Parathyroid adenoma (tissue), 2 donors: ENCODE measurements at regions not wholly inside any gene's neighbourhood (a gene's known extent, or its start where the extent isn't known, plus 50 kb on each side); places are given as distances from the start of the nearest gene placed in this dataset.

ENCODE experiments used
- H2AFZ ChIP-seq: fragments of 300-600 bp; sonication (generic); one replicate; pipeline ENCODE4 v1.7.0; 2017; ENCODE audit warnings: antibody characterized with exemption, mild to moderate bottlenecking
- H3K27ac ChIP-seq: fragments of 300-600 bp; sonication (generic); one replicate; pipeline ENCODE4 v1.7.0; 2017
- H3K27me3 ChIP-seq: fragments of 300-600 bp; sonication (generic); one replicate; pipeline ENCODE4 v1.7.0; 2017; ENCODE audit warnings: low read length; ENCODE audit not compliant: control insufficient read depth, insufficient read depth
- H3K36me3 ChIP-seq: fragments of 300-600 bp; sonication (generic); one replicate; pipeline ENCODE4 v1.7.0; 2017; ENCODE audit warnings: low read length; ENCODE audit not compliant: control insufficient read depth, insufficient read depth
- H3K4me1 ChIP-seq: fragments of 300-600 bp; sonication (generic); one replicate; pipeline ENCODE4 v1.7.0; 2017; ENCODE audit warnings: control low read depth
- H3K4me2 ChIP-seq: fragments of 300-600 bp; sonication (generic); one replicate; pipeline ENCODE4 v1.7.0; 2017; ENCODE audit warnings: low read length
- H3K4me3 ChIP-seq: fragments of 300-600 bp; sonication (generic); one replicate; pipeline ENCODE4 v1.7.0; 2017; ENCODE audit warnings: low read depth, low read length
- H3K79me2 ChIP-seq: fragments of 300-600 bp; sonication (generic); one replicate; pipeline ENCODE4 v1.7.0; 2017; ENCODE audit warnings: control low read depth
- H3K9ac ChIP-seq: fragments of 300-600 bp; sonication (generic); one replicate; pipeline ENCODE4 v1.7.0; 2017; ENCODE audit warnings: mild to moderate bottlenecking
- H3K9me3 ChIP-seq: fragments of 300-600 bp; sonication (generic); one replicate; pipeline ENCODE4 v1.7.0; 2017; ENCODE audit warnings: low read length; ENCODE audit not compliant: control insufficient read depth
- TF ChIP-seq, protein P1 (sequence below): fragments of 300-600 bp; sonication (generic); IDR thresholded peaks from one replicate; pipeline ENCODE4 v1.7.0; 2017; ENCODE audit warnings: antibody characterized with exemption, mild to moderate bottlenecking
- donor health status: primary hyperparathyroidism.

DNA sequence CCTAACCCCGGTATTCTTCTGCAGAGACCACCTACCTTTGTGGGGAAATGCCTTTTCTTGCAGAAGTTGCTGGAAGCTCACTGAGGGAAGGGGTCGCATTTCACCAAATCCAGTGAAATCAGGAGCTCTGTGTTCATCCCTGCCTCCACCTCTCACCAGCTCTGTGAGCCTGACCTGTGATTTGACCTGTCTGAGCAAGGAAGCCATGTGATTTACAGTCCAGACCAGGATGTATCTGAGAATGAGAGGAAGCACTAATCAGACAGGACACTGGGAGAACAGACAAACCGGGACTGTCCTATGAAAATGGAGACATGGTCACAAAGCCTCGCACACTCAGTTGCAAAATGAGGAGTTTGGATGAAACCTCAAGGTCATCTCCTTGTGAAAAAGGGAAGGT lies 285.4 kb downstream of the BCL11A start:
- Histone ChIP-seq H3K4me2 (no peak overlapping the region), H3K27ac (no peak overlapping the region), H3K27me3 (no peaks in the 10 kb centered on the region), H2AFZ (no peak overlapping the region), H3K4me1 (no peaks in the 10 kb centered on the region), H3K9ac (no peak overlapping the region), H3K36me3 (no peaks in the 10 kb centered on the region), H3K79me2 (no peaks in the 10 kb centered on the region), H3K9me3 (no peaks in the 10 kb centered on the region), H3K4me3 (no peak overlapping the region)
- TF ChIP-seq, protein P1, sequence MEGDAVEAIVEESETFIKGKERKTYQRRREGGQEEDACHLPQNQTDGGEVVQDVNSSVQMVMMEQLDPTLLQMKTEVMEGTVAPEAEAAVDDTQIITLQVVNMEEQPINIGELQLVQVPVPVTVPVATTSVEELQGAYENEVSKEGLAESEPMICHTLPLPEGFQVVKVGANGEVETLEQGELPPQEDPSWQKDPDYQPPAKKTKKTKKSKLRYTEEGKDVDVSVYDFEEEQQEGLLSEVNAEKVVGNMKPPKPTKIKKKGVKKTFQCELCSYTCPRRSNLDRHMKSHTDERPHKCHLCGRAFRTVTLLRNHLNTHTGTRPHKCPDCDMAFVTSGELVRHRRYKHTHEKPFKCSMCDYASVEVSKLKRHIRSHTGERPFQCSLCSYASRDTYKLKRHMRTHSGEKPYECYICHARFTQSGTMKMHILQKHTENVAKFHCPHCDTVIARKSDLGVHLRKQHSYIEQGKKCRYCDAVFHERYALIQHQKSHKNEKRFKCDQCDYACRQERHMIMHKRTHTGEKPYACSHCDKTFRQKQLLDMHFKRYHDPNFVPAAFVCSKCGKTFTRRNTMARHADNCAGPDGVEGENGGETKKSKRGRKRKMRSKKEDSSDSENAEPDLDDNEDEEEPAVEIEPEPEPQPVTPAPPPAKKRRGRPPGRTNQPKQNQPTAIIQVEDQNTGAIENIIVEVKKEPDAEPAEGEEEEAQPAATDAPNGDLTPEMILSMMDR, result no peak

DNA sequence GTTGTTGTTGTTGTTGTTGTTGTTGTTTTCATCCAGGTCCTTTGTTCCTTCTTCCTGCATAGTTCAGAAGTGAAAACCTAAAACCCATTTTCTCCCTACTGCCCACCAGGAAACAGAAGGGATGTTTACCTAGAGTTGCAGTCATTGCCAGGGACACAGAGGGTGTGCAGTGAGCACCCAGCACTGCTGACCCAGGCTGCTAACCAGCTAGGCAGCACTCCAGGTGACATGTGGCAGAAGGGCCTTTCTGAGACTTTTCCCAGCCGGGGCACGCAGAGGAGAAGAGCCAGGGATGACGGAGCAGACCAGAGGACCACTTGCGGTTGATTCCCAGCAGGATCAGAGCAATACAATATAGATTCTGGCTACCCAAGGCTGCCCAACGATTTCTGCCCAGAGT lies 286.3 kb downstream of the BCL11A start:
- Histone ChIP-seq H3K79me2 (no peaks in the 10 kb centered on the region), H3K4me2 (no peak overlapping the region), H3K4me1 (no peaks in the 10 kb centered on the region), H3K9ac (no peak overlapping the region), H3K4me3 (no peak overlapping the region), H3K27ac (no peak overlapping the region), H3K9me3 (no peaks in the 10 kb centered on the region), H3K36me3 (no peaks in the 10 kb centered on the region), H2AFZ (no peak overlapping the region), H3K27me3 (no peaks in the 10 kb centered on the region)
- TF ChIP-seq, protein P1, result no peak

DNA sequence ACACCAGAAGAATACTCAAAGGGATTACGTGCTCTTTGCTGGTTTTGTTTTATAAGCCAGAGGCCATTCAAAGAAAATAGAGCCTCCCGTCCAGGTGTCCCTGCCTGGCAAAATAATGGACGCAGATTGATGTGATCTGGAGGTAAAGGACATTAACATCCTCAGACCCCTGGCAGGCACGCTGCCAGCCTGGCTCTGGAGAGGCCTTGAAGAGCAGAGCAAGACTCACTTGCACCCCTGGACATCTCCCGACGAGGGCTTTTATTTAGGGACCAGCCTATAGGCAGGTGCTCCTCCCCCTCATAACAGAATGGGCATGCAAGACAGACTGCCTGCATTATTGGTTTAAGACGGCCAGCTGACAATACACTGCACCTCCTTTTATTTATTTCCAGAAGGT lies 291.3 kb downstream of the BCL11A start:
- H3K9ac ChIP-seq, result no peak overlapping the region
- H3K36me3 ChIP-seq, result no peaks in the 10 kb centered on the region
- H3K79me2 ChIP-seq, result no peaks in the 10 kb centered on the region
- H3K4me1 ChIP-seq, result no peaks in the 10 kb centered on the region
- TF ChIP-seq, protein P1, result no peak
- H3K4me3 ChIP-seq, result no peak overlapping the region
- no peak overlapping the region for H3K4me2 ChIP-seq
- no peak overlapping the region for H2AFZ ChIP-seq
- no peaks in the 10 kb centered on the region for H3K9me3 ChIP-seq
- no peak overlapping the region for H3K27ac ChIP-seq
- no peaks in the 10 kb centered on the region for H3K27me3 ChIP-seq

DNA sequence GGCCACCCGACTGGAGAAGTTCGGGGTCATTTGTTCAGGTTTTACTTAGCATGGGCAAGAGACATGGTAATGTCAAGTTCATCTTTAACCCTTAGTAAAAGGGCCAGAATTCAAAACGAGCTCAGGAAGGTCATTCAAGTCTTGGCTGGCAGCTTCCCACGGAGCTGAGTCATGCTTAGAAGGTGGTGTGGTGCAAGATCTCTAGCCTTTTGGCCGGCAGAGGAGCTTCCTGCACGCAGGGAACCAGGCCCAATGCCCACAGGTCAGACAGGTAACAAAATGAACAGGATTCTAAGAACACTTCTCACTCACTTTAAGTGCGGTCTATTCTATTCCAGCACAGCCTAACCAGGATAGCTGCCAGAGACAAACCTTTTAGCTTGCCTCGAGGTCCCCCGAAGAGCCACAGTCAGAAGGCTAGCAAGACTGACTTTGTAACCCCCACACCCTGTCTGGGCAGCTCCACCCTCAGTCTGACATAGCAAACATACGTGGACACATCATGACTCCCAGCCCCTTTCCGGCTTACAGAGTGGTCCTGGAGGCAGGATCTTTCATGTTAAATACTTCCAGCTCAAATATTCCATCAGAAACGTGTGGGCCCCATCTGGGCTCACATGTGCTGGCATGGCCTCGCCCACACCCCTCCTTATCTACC lies 292.7 kb downstream of the BCL11A start:
- H3K4me2 ChIP-seq, result no peak overlapping the region
- no peaks in the 10 kb centered on the region for H3K79me2 ChIP-seq
- no peaks in the 10 kb centered on the region for H3K9me3 ChIP-seq
- H3K9ac ChIP-seq, result no peak overlapping the region
- no peaks in the 10 kb centered on the region for H3K4me1 ChIP-seq
- no peak overlapping the region for H2AFZ ChIP-seq
- TF ChIP-seq, protein P1, result no peak
- no peak overlapping the region for H3K27ac ChIP-seq
- no peaks in the 10 kb centered on the region for H3K36me3 ChIP-seq
- H3K4me3 ChIP-seq, result no peak overlapping the region
- no peaks in the 10 kb centered on the region for H3K27me3 ChIP-seq

DNA sequence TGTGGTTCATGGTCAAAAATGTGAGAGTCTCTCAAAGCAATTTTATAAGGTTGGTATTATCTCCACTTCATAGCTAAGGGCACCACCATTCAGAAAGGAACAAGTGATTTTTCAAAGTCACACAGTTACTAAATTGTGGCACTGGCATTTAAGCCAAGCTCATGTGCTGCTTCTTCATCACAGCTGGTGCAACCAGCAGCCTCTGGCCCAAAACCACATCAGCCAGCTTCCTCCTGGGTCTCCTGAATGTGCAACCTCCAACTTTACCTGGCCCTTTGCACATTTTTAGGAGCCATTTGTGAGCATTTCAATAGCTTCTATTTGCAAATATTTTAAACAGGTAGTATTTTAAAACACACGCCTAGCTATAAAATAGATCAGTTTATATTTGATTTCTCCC lies 293.7 kb downstream of the BCL11A start:
- H3K4me3 ChIP-seq, result no peak overlapping the region
- H3K27ac ChIP-seq, result no peak overlapping the region
- H3K9ac ChIP-seq, result no peak overlapping the region

More for the DNA sequence above, 293.7 kb downstream of the BCL11A start:
- no peak overlapping the region for H3K4me2 ChIP-seq
- H3K9me3 ChIP-seq, result no peaks in the 10 kb centered on the region
- TF ChIP-seq, protein P1, result no peak
- no peak overlapping the region for H2AFZ ChIP-seq
- H3K36me3 ChIP-seq, result no peaks in the 10 kb centered on the region
- no peaks in the 10 kb centered on the region for H3K4me1 ChIP-seq
- H3K27me3 ChIP-seq, result no peaks in the 10 kb centered on the region
- H3K79me2 ChIP-seq, result no peaks in the 10 kb centered on the region
